HG02884 (cell line): ENCODE measurements at regions not wholly inside any gene's neighbourhood (a gene's known extent, or its start where the extent isn't known, plus 50 kb on each side); places are given as distances from the start of the nearest gene placed in this dataset.

Source experiments
- ATAC-seq: cut with Tn5 transposase; IDR thresholded peaks from one replicate; pipeline ENCODE4 v1.9.1; 2021; ENCODE audit warnings: mild to moderate bottlenecking, moderate library complexity; ENCODE audit not compliant: unreplicated experiment

GRCh38 chr3:83729576-83729975, 1229.2 kb upstream of the CADM2 start:
- ATAC-seq, result no peak

GRCh38 chr3:83734656-83735055, 1224.1 kb upstream of the CADM2 start:
- no peak for ATAC-seq

GRCh38 chr3:83738202-83738601, 1220.6 kb upstream of the CADM2 start:
- no peak for ATAC-seq

- no peak for ATAC-seq
Measured at GRCh38 chr3:83740504-83740903, 1218.3 kb upstream of the CADM2 start.

GRCh38 chr3:83765956-83766355, 1192.8 kb upstream of the CADM2 start:
- ATAC-seq, result no peak

- ATAC-seq, result no peak
Measured at GRCh38 chr3:83769791-83770663, 1188.8 kb upstream of the CADM2 start.

GRCh38 chr3:83770664-83771402, 1188.0 kb upstream of the CADM2 start:
- no peak for ATAC-seq

- ATAC-seq, result no peak
Measured at GRCh38 chr3:83802801-83803200, 1156.0 kb upstream of the CADM2 start.

GRCh38 chr3:83807511-83807910, 1151.3 kb upstream of the CADM2 start:
- ATAC-seq, result no peak

GRCh38 chr3:83813176-83813575, 1145.6 kb upstream of the CADM2 start:
- no peak for ATAC-seq

GRCh38 chr3:83816653-83817052, 1142.1 kb upstream of the CADM2 start:
- no peak for ATAC-seq

- no peak for ATAC-seq
Measured at GRCh38 chr3:83821506-83821905, 1137.3 kb upstream of the CADM2 start.

- no peak for ATAC-seq
Measured at GRCh38 chr3:83823095-83823494, 1135.7 kb upstream of the CADM2 start.

- ATAC-seq, result no peak
Measured at GRCh38 chr3:83835040-83835439, 1123.7 kb upstream of the CADM2 start.

- ATAC-seq, result no peak
Measured at GRCh38 chr3:83842511-83842910, 1116.3 kb upstream of the CADM2 start.

- no peak for ATAC-seq
Measured at GRCh38 chr3:83843716-83844115, 1115.1 kb upstream of the CADM2 start.

- ATAC-seq, result no peak
Measured at GRCh38 chr3:83849106-83849730, 1109.6 kb upstream of the CADM2 start.

- no peak for ATAC-seq
Measured at GRCh38 chr3:83863380-83863779, 1095.4 kb upstream of the CADM2 start.

- ATAC-seq, result no peak
Measured at GRCh38 chr3:83868909-83869567, 1089.8 kb upstream of the CADM2 start.

GRCh38 chr3:83873550-83873949, 1085.2 kb upstream of the CADM2 start:
- ATAC-seq, result no peak

- ATAC-seq, result no peak
Measured at GRCh38 chr3:83877910-83878309, 1080.9 kb upstream of the CADM2 start.
